ENCODE measurements at regions not wholly inside any gene's neighbourhood (a gene's known extent, or its start where the extent isn't known, plus 50 kb on each side); places are given as distances from the start of the nearest gene placed in this dataset.

- in situ Hi-C loops (cut with HindIII; ENCODE audit: low pct_unique_long_range_greater_than_20kb, low sequenced_read_pairs): no loop called here
- no peak for DNase-seq (ENCODE audit: low read depth in 1 of 2, low spot score in 1 of 2)
- no peak for TF ChIP-seq JUND (IDR thresholded peaks at IDR 0.05; ENCODE audit: low read depth)
Observed at GRCh38 chr18:55775972-55776371, 188.0 kb upstream of the TCF4 start.

GRCh38 chr18:55774505-55774904, 186.5 kb upstream of the TCF4 start:
- no peak for TF ChIP-seq JUND (IDR thresholded peaks at IDR 0.05; ENCODE audit: low read depth)
- no peak for DNase-seq (ENCODE audit: low read depth in 1 of 2, low spot score in 1 of 2)
- in situ Hi-C loops (cut with HindIII; ENCODE audit: low pct_unique_long_range_greater_than_20kb, low sequenced_read_pairs): no loop called here

- TF ChIP-seq JUND (IDR thresholded peaks at IDR 0.05; ENCODE audit: low read depth): no peak
- DNase-seq (ENCODE audit: low read depth in 1 of 2, low spot score in 1 of 2): no peak
- in situ Hi-C loops (cut with HindIII; ENCODE audit: low pct_unique_long_range_greater_than_20kb, low sequenced_read_pairs): no loop called here
Observed at GRCh38 chr18:55768255-55768654, 180.3 kb upstream of the TCF4 start.

GRCh38 chr18:55764386-55764785, 176.4 kb upstream of the TCF4 start:
- in situ Hi-C loops (cut with HindIII; ENCODE audit: low pct_unique_long_range_greater_than_20kb, low sequenced_read_pairs): no loop called here
- TF ChIP-seq JUND (IDR thresholded peaks at IDR 0.05; ENCODE audit: low read depth): no peak
- no peak for DNase-seq (ENCODE audit: low read depth in 1 of 2, low spot score in 1 of 2)

GRCh38 chr18:55763805-55764204, 175.8 kb upstream of the TCF4 start:
- DNase-seq (ENCODE audit: low read depth in 1 of 2, low spot score in 1 of 2): no peak
- in situ Hi-C loops (cut with HindIII; ENCODE audit: low pct_unique_long_range_greater_than_20kb, low sequenced_read_pairs): no loop called here
- no peak for TF ChIP-seq JUND (IDR thresholded peaks at IDR 0.05; ENCODE audit: low read depth)

- DNase-seq (ENCODE audit: low read depth in 1 of 2, low spot score in 1 of 2): no peak
- in situ Hi-C loops (cut with HindIII; ENCODE audit: low pct_unique_long_range_greater_than_20kb, low sequenced_read_pairs): no loop called here
- no peak for TF ChIP-seq JUND (IDR thresholded peaks at IDR 0.05; ENCODE audit: low read depth)
Observed at GRCh38 chr18:55763298-55763697, 175.3 kb upstream of the TCF4 start.

GRCh38 chr18:55762424-55762823, 174.4 kb upstream of the TCF4 start:
- in situ Hi-C loops (cut with HindIII; ENCODE audit: low pct_unique_long_range_greater_than_20kb, low sequenced_read_pairs): no loop called here
- DNase-seq (ENCODE audit: low read depth in 1 of 2, low spot score in 1 of 2): no peak
- no peak for TF ChIP-seq JUND (IDR thresholded peaks at IDR 0.05; ENCODE audit: low read depth)

- TF ChIP-seq JUND (IDR thresholded peaks at IDR 0.05; ENCODE audit: low read depth): no peak
- no peak for DNase-seq (ENCODE audit: low read depth in 1 of 2, low spot score in 1 of 2)
- in situ Hi-C loops (cut with HindIII; ENCODE audit: low pct_unique_long_range_greater_than_20kb, low sequenced_read_pairs): no loop called here
Observed at GRCh38 chr18:55753643-55754263, 165.8 kb upstream of the TCF4 start.

- no peak for DNase-seq (ENCODE audit: low read depth in 1 of 2, low spot score in 1 of 2)
- TF ChIP-seq JUND (IDR thresholded peaks at IDR 0.05; ENCODE audit: low read depth): no peak
- in situ Hi-C loops (cut with HindIII; ENCODE audit: low pct_unique_long_range_greater_than_20kb, low sequenced_read_pairs): no loop called here
Observed at GRCh38 chr18:55751476-55751875, 163.5 kb upstream of the TCF4 start.

GRCh38 chr18:55748227-55748738, 160.3 kb upstream of the TCF4 start:
- DNase-seq (ENCODE audit: low read depth in 1 of 2, low spot score in 1 of 2): no peak
- no peak for TF ChIP-seq JUND (IDR thresholded peaks at IDR 0.05; ENCODE audit: low read depth)
- in situ Hi-C loops (cut with HindIII; ENCODE audit: low pct_unique_long_range_greater_than_20kb, low sequenced_read_pairs): no loop called here

- in situ Hi-C loops (cut with HindIII; ENCODE audit: low pct_unique_long_range_greater_than_20kb, low sequenced_read_pairs): no loop called here
- no peak for DNase-seq (ENCODE audit: low read depth in 1 of 2, low spot score in 1 of 2)
- TF ChIP-seq JUND (IDR thresholded peaks at IDR 0.05; ENCODE audit: low read depth): no peak
Observed at GRCh38 chr18:55744206-55744605, 156.2 kb upstream of the TCF4 start.

- no peak for DNase-seq (ENCODE audit: low read depth in 1 of 2, low spot score in 1 of 2)
- TF ChIP-seq JUND (IDR thresholded peaks at IDR 0.05; ENCODE audit: low read depth): no peak
- in situ Hi-C loops (cut with HindIII; ENCODE audit: low pct_unique_long_range_greater_than_20kb, low sequenced_read_pairs): no loop called here
Observed at GRCh38 chr18:55743736-55744135, 155.7 kb upstream of the TCF4 start.

GRCh38 chr18:55743133-55743532, 155.1 kb upstream of the TCF4 start:
- TF ChIP-seq JUND (IDR thresholded peaks at IDR 0.05; ENCODE audit: low read depth): no peak
- DNase-seq (ENCODE audit: low read depth in 1 of 2, low spot score in 1 of 2): no peak
- in situ Hi-C loops (cut with HindIII; ENCODE audit: low pct_unique_long_range_greater_than_20kb, low sequenced_read_pairs): no loop called here

GRCh38 chr18:55739488-55739887, 151.5 kb upstream of the TCF4 start:
- in situ Hi-C loops (cut with HindIII; ENCODE audit: low pct_unique_long_range_greater_than_20kb, low sequenced_read_pairs): no loop called here
- no peak for TF ChIP-seq JUND (IDR thresholded peaks at IDR 0.05; ENCODE audit: low read depth)
- DNase-seq (ENCODE audit: low read depth in 1 of 2, low spot score in 1 of 2): no peak
